ENCODE measurements at regions not wholly inside any gene's neighbourhood (a gene's known extent, or its start where the extent isn't known, plus 50 kb on each side); places are given as distances from the start of the nearest gene placed in this dataset.
"Not testable (repeated sequence)": the region's sequence is repeated elsewhere in the genome, so short reads cannot be mapped to it uniquely, and the experiment has no call there.

DNA sequence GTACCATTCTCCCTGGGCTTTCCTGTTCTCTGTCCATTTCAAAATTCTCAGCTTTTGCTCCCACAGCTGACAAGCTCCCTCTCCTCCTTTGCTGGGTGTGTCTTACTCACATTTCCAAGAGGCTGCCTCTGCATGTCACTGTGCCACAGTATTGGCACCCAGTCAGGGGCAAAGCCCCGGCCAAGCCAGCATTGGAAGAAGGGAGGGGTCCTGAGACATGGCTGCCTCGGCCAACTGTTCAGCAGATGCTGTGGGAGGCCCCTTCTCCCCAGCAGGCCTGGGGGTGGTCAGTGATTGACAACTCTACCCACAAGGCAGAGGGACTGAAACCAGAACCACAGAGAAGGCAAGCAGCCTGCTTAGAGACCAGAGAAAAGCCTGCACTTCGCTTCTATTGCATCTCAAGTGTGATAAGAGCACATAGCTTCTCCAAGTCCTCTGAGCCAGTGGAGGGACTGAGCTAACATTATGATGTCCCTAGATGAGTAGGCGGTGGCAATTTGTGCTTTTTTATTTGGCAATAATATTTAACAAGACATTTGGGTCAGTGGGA is 294.1 kb downstream of the SIPA1L2 start:
- TF ChIP-seq ZFX (IDR thresholded peaks at IDR 0.05) = no peak
- TF ChIP-seq, protein P1, sequence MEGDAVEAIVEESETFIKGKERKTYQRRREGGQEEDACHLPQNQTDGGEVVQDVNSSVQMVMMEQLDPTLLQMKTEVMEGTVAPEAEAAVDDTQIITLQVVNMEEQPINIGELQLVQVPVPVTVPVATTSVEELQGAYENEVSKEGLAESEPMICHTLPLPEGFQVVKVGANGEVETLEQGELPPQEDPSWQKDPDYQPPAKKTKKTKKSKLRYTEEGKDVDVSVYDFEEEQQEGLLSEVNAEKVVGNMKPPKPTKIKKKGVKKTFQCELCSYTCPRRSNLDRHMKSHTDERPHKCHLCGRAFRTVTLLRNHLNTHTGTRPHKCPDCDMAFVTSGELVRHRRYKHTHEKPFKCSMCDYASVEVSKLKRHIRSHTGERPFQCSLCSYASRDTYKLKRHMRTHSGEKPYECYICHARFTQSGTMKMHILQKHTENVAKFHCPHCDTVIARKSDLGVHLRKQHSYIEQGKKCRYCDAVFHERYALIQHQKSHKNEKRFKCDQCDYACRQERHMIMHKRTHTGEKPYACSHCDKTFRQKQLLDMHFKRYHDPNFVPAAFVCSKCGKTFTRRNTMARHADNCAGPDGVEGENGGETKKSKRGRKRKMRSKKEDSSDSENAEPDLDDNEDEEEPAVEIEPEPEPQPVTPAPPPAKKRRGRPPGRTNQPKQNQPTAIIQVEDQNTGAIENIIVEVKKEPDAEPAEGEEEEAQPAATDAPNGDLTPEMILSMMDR (conservative IDR thresholded peaks at IDR 0.05) = no peak
- H3K27ac ChIP-seq = no peak overlapping the region

DNA sequence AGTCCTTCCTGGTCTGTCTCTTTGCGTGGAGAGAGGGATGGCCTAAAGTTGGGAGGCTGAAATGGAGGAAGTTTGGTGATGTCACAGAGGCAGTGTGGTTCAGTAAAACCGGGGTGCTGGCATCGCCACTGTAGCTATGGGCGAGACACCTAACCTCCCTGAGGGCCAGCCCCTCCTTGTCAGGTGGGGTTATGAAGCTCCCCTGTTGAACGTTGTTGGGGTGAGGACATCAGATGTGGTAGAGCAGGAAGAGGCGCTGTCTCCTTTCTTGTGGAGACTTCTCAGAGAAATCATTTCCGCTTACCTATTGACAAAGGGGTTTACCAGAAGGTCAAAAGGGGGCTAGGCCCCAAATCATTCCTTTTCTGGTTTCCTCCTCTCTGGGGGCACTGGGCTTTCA is 294.7 kb downstream of the SIPA1L2 start:
- TF ChIP-seq, protein P1 (conservative IDR thresholded peaks at IDR 0.05) = no peak
- TF ChIP-seq ZFX (IDR thresholded peaks at IDR 0.05) = no peak
- no peak overlapping the region for H3K27ac ChIP-seq

DNA sequence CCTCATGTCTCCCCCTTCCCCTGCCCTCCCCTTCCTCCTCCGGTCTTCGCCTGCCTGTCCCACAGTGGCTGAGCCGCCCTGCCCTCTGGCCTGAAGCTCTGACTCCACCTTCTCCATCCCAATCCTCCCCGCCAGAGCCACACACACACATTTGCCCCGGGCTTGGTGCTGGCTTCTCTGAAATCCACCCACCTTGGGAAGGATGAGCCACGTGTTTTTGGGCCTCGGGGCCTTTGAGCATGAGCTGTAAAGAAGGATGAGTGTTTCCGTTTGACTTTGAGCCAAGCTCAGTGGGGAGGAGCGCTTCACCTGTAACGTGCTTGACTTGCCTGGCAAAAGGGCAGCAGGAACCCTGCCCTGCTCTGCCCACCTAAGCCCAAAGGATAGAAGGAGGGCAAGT is 295.1 kb downstream of the SIPA1L2 start:
- TF ChIP-seq, protein P1 (conservative IDR thresholded peaks at IDR 0.05) = no peak
- TF ChIP-seq ZFX (IDR thresholded peaks at IDR 0.05) = no peak
- H3K27ac ChIP-seq = no peak overlapping the region

DNA sequence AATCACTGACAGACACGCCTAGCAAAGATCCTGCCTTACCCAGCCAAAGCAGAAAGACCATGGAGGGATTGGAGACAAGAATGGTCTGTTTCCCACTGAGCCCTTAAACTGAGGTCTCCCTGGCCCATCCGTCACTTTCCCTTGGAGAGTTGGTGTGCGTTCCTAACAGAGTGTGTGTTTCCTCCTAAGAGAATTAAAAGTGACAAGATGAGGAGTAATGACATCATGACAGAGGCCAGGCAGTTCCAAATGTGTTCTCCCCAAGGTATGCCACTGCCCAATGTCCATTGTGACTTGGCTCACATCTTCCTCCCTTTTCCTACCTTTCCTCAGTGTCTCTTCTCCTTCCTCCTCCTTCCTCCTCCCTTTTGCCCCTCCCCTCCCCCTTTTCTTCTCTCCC is 295.7 kb downstream of the SIPA1L2 start:
- no peak for TF ChIP-seq ZFX (IDR thresholded peaks at IDR 0.05)
- TF ChIP-seq, protein P1 (conservative IDR thresholded peaks at IDR 0.05) = no peak
- H3K27ac ChIP-seq = no peak overlapping the region

DNA sequence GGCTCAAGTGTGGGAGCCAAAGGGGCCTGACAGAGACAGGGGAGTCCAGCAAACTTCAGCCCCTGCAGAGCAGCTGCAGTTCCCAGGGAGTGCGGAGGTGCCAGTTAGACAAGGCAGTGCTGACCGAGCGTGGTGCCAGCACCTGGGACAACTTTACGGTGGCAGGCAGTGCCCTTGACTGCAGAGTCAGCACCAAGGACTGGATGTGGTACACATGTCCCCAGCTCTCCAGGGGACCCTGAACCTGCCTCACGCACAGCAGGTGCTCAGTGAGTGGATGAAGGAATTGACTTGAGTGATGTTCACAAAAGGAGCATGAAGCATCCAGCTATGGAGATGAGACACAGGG is 296.5 kb downstream of the SIPA1L2 start:
- TF ChIP-seq ZFX (IDR thresholded peaks at IDR 0.05) = no peak
- TF ChIP-seq, protein P1 (conservative IDR thresholded peaks at IDR 0.05) = no peak
- H3K27ac ChIP-seq = no peak overlapping the region

DNA sequence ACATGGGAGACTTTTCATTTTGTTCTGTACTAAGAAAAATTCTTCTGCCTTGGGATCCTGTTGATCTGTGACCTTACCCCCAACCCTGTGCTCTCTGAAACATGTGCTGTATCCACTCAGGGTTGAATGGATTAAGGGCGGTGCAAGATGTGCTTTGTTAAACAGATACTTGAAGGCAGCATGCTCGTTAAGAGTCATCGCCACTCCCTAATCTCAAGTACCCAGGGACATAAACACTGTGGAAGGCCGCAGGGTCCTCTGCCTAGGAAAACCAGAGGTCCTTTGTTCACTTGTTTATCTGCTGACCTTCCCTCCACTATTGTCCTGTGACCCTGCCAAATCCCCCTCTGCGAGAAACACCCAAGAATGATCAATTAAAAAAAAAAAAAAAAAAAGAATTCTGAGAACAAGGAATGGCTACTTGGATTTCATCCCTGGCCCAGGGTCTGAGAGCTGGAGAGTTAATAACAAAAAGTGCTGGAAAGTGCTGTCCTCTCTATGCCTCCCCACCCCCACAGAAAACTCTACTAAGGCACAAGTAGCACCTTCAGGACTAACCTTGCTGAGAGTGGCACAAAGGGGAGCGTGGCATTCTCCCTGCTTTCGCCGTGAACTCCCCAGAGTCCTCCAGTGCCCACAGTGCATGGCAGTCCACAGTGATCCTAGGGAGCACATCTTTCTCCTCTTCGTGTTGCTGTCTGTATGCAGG is 297.1 kb downstream of the SIPA1L2 start:
- not testable (repeated sequence) for H3K27ac ChIP-seq

DNA sequence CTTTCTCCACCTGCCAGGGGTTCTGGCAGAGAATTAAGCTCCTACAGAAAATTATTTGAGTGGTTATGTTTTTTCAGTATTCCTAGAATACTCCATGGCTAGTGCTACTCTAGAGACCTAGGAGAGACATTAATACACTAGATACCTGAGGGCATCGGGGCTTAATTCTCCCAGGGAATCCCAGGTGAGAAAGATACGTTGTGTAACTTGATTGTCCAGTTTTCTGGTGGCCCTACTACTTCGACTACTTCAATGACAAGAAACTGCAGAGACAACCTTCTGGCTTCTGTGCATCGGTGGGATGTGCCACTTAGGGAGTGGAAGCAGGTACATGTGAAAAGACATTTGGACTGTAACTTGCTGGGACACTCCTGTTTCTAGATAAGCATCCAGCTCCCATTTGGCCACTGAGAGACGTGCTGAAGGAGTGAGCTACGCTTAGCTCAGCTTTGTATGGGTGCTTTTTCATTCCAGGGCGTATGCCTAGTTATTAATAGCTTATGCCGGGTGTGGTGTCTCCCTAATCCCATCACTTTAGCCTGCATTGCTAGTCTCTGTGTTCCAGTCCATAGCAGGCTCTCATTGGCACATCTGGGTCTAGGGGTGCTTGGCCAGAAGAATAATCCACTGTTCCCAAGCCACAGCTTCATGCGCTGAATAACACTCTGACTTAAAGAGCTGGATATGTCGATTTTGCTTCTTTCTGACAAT is 300.7 kb downstream of the SIPA1L2 start:
- no peak overlapping the region for H3K27ac ChIP-seq

More for the DNA sequence above, 300.7 kb downstream of the SIPA1L2 start:
- TF ChIP-seq ZFX (IDR thresholded peaks at IDR 0.05) = no peak
- TF ChIP-seq, protein P1 (conservative IDR thresholded peaks at IDR 0.05) = no peak

Data from C4-2B (cell line).